ENCODE measurements at regions not wholly inside any gene's neighbourhood (a gene's known extent, or its start where the extent isn't known, plus 50 kb on each side); places are given as distances from the start of the nearest gene placed in this dataset.
A peak's percentile ranks its signal among the peaks of the same experiment; 100 is the strongest.

DNA sequence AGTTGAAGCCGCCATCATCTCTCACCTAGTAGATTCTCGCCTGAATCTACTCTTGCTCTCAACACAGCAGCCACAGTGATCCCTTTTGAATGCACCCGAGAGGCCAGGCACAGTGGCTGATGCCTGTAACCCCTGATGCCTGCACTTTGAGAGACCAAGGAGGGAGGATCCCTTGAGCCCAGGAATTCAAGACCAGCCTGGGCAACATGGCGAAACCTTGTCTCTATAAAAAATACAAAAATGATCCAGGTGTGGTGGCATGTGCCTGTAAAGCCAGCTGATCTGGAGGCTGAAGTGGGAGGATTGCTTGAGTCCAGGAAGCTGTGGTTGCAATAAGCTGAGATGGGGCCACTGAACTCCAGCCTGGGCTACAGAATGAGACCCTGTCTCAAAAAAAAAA, 60.3 kb upstream of the EML4 start:
- DNase-seq, result no peak

DNA sequence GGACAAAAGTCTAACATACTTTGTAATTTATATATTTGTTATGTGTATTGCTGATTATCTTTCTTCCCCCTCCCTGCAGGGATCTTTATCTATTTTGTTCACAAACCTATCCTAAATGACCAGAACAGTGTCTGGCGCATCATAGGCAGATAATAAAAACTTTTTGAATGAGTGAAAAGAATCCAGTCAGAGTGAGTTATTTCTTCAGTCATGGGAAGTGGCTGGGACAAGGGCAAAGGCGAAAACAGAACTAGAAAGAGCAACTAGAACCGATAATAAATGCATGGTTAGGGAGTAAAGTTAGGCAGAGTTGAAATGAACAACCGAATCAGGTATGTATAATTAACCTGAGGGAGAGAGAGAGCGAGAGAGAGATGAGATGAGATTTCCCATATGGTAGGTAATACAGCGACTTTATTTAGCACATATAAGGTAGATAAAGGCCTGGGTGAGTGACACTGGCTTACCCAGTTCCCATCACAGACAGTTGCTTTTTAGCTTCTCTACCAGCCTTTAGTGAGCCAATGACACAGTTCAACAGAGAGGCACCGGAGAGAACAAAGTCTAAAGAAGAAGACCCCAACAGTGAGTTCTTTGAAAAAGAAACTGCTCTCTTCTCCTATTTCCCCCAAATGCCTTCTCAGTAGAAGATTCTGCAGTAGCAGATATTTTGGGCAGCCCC, 59.1 kb upstream of the EML4 start:
- no peak for DNase-seq

DNA sequence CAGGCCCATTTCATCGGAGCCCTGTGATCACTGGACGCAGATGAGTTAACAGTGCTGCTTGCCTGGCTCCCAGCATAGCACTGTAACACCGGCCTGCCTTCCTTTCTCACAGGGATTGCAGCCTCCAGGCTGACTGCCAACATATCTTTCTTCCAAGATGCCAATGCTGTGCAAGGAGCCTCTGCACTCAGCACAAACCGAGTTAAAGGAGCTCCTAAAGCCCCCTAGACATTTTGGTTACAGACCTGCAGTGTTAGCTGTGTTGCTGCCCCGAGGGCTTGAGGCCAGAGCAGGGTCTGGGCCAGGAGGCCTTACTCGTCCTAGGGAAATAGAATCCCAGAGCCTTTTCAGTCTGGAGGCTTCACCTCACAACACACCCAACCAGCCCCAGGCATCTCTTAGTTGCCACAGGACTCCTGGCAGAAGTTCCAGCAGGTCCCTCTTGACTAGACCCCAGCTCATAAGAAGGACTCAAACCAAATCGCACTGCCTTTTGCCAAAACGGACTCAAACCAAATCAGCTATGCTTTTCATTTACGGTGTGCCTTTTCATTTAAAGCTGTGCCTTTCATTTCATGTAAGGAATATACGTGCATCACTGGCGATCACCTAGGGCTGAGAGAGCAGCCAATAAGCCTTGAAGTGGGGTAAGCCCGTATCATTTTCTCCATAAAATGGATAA, 58.4 kb upstream of the EML4 start:
- DNase-seq, result peak; percentile 64

DNA sequence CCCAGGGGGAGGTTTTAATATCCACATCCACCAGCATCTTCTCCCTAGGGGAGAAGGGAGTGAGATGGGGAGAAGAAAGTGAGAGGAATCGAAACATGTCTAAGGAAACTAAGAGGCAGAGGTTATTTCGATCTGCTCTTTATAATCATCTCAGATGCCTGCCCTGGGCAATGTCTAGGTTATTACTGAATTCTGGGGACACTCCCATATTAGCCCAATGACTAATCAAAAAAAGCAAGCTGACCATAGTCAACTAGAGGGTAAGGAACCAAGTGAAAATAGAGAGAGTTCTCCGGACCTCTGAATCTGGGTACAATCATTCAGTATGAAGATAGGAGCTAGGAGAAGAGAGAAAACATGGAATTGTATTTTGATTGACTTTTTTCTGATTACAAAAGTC, 56.7 kb upstream of the EML4 start:
- no peak for DNase-seq

DNA sequence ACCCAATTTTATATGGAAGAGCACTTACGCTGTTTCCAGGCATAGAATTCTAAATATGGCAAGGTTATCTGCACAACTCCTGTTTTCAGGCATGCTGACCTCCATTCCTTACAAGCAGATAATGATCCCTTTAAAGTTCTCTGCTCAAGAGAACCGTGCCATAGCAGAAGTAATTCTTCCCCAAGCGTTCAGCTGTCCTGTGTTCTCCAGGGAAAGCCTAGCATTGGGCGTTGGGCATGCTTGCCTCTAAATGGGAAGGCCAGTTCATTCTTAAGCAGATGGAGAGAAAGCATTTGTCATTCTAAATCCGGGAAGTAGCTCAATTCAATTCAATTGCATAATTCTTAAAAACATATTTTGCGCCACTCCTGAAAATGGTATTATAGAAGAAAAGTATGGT, 55.7 kb upstream of the EML4 start:
- peak; percentile 49 for DNase-seq

DNA sequence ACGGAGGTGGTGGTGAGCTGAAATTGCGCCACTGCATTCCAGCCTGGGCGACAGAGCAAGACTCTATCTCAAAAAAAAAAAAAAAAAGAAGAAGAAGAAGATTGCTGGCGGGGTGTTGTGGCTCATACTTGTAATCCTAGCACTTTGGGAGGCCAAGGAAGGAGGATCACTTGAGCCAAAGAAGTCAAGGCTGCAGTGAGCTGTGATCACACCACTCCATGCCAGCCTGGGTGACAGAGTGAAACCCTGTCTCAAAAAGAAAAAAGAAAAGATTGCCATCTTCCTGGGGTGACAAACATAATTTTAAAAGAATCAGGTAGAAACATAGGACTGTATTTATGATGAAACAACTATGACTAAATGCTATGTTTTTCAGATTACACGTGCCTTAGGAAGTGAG, 55.1 kb upstream of the EML4 start:
- DNase-seq, result no peak

DNA sequence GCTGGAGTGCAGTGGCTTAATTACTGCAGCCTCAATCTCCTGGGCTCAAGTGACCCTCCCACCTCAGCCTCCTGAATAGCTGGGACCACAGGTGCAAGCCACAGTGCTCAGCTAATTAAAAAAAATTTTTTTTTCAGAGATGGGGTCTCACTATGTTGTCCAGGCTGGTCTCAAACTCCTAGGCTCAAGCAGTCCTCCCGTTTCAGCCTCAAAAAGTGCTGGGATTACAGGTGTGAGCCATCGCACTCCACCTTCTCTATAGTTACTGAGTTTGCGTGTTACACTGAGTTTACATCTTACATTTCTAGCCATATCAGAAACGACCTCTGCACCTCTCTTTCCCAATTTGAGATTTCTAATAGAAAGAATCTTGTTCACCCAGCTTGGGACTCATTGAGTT, 53.6 kb upstream of the EML4 start:
- no peak for DNase-seq

DNA sequence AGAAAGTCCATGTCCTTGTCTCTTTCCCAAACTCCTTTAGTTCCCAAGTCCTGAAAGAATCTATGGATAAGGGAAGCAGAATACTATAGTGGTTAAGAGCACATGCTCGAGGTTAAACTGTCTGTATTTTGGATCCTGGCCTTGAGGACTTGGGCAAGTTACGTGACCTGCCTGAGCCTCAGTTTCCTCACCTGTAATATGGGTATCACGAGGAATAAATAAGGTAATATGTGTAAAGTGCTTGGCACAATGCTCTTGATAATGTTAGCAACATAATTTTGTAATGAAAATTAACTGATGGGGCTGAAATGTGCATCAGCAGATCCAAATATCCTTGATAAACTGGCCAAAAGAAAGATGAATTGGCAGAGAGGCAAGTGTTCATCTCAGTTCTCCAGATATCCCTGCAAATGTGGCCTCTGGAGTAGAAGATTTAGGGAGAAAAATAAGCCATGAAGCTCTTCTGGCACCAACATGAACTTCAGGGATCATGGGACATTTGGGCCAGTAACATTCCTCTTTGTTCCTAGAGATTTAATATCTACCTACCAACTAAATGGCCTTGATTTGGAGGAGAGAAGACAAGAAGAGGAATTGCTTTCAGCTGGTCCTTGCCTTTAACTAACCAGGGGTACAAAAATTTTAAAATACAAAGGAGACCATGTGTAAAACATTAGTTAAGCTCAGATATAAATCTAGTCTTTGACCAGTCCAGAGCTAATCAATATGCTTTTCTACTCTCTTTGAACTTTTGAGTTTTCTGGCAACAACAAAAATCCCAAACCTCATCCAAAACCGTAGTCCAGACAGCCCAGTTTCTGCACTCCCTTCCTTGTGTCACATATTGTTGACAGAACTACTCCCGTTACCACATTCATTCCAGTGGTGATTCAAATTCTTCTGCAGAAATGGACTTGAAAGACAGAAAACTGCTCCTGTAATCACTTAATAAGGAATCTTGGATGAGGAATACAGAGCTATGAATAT, 52.7 kb upstream of the EML4 start:
- DNase-seq, result no peak

DNA sequence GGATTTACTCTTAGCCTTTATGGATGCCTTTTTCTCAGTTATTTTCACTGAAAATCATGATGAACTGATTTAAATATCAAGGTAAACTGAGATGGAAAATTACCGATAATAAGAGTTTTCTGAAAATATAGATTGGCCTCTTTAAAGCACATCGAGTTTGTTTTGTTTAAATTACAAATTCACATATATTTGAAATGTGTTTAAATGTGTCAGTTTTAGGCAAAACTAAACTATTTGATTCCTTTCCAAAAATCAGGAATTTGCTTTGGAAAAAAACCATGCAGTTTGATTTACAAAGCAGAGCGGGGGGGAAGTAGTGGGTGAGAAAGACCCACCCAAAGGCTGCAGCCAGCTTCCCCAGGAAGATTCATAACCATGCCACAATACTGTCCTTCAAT, 52.0 kb upstream of the EML4 start:
- DNase-seq, result no peak

DNA sequence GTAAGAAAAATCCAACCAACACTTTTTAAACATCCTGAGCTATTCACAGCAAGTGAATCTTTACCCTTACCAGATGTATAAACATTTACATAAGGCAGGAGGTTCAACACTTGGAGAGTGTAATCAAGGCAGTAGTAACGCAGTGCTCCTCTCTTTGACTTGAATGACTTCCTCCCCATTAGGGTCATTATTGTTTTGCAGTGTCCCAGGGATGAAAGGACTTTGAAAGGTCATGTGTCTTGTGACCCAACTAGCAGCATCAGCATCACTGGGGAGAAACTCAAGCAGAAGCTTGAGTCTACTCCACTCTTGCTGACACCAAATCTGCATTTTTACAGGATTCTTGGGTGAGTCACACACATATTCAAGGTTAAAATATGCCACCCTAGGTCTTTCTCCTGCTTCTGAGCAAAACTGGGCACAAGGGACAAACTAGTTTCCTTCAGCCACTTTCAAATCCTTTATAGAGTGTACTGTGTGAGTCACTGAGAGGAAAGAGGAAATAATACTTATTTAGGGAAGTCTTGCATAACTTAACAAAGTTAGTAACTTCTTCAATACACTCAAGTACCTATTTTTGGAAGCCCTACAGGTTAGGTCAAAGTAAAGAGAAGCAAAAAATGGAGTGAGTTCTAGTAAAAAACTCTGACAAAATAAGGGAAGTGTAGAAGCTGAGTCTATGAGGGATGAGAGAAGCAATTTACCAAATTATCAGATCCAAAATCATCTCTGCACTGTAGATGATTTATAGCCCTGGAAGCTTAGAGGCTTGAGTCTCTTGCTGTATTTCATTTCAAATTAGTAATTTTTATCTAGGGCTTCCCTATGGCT, 51.0 kb upstream of the EML4 start:
- no peak for DNase-seq

DNA sequence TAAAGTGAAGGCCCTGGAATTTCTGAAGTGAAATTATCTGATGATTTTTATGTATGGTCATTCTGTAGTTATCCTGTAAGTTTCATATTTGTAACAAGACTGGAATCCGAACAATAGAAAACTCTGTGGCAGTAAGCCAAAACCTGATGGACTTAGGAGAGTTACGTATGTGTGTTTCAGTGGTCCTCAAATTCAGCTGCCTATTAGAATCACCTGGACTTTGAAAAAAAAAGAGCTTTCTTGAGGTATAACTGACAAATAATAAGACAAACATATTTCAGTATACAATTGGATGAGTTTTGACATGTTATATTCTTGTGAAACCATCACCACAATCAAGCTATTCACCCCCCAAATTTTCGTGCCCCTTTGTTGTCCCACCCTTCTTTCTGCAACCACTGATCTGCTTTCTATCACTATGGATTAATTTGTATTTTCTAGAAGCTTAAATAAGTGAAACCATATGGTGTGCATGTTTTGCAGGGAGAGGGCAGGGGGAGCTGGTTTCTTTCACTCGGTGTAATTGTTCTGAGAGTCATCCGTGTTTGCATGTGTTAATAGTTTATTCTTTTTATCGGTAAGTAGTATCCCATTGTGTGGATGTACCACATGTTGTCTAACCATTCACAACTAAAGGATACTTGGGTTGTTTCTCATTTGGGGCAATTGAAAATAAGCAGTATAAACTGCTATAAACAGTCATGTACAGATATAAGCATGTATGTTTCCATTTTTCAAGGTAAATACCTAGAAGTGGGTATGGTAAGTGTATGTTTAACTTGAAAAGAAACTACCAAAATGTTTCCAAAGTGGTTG, 50.2 kb upstream of the EML4 start:
- DNase-seq, result peak; percentile 52
